COR-L47 (cell line): ENCODE measurements at regions not wholly inside any gene's neighbourhood (a gene's known extent, or its start where the extent isn't known, plus 50 kb on each side); places are given as distances from the start of the nearest gene placed in this dataset.

ENCODE experiments used
- DNase-seq: peaks from one replicate; lab custom pipeline; 2025; lab: John Stamatoyannopoulos, UW

- DNase-seq, result no peak
These were observed 185.9 kb downstream of the TRIM27 start for GRCh38 chr6:28737750-28738395.

- no peak for DNase-seq
These were observed 185.4 kb downstream of the TRIM27 start for GRCh38 chr6:28738396-28738765.

GRCh38 chr6:28741363-28741762 is 182.4 kb downstream of the TRIM27 start:
- no peak for DNase-seq

DNA sequence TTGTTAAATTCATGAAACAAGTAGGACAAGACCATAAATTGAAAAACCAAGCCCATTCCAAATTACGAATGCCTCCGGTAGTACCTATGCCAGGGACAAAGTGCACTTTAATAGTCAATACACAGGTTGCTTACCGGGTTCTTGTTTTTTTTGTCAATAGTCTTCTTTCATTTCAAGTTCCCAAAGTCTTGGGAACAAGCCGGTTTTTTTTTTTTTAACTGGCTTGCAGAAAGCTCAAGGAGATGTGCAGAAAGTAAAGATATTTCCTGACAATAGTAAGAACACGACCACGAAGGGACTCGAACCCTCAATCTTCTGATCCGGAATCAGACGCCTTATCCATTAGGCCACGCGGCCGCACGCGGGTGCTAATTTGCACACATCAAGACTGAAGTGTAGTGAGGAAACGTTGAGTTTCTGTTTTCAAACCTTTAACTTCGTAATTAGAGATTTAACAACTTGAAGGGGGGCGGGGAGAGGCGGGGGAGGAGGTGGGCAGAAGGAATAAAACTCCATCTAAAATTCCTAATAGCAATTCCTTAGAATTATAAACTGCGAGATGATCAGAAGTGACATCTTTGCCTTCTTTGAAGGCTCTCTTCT is 181.0 kb downstream of the TRIM27 start:
- peak; percentile 12 for DNase-seq

DNA sequence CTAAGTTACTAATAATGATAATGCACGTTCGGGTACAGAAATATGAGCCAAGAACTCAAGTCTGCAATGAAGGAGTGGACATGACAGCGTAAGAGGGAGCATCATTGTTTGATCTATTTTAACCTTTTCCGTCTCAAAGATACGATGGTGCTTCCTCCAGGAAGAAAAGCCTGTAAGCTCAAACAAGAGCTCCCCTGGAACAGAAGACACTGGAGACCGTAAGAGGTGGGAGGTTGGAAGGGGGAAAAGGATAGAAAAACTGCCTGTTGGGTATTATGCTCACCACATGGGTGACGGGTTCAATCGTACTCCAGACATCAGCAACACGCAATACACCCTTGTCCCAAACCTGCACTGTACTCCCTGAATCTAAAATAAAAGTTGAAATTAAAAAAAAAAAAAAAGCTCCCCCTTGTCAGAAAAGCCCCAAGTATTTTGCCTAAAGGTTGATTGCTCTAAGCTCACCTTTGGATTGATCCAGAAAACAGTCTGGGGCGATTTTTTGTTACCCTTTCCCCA is 180.5 kb downstream of the TRIM27 start:
- DNase-seq, result no peak

DNA sequence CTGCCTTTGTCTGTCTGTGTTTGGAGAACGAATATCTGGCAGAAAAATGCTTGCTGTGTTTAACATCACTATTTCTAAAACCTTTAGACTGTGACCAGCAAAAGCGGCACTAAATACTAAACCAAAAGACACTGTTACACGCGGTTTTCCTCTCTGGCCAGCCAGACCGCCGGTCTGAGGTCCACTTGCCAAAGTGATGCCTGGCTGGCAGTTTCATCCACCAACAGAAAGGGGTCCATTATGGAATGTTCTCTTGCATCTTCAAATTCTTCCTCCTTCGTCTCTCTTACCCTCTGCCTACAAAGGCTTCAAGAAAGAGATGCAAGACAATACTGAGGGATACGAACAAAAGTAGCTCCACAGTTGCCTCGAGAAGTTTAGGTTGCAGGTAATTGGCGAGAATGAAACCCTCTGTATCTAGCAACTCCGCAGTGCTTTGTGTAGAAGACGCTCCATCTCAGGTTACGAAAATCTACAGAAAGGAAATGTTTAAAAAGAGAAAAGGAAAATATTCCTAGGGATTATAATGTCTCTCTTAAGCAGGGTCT is 176.6 kb downstream of the TRIM27 start:
- no peak for DNase-seq

DNA sequence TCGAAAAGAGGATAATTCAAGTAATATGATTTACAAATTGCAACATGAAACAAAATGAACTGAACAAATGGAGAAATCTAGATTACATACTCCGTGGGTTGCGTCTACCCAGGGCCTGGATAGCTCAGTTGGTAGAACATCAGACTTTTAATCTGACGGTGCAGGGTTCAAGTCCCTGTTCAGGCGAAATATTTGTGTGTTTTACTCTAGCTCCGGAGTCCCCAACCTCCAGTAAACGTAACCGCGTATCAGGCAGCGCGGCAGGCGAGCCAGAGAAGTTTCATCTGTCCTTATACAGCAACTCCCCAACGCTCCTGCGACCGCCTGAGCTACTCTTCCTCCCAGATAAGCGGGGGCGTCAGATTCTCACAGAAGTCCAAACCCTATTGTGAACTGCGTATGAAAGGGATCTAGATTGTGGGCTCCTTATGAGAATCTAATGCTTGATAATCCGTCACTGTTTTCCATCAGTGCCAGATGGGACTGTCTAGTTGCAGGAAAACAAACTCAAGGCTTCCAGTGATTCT is 176.1 kb downstream of the TRIM27 start:
- no peak for DNase-seq

DNA sequence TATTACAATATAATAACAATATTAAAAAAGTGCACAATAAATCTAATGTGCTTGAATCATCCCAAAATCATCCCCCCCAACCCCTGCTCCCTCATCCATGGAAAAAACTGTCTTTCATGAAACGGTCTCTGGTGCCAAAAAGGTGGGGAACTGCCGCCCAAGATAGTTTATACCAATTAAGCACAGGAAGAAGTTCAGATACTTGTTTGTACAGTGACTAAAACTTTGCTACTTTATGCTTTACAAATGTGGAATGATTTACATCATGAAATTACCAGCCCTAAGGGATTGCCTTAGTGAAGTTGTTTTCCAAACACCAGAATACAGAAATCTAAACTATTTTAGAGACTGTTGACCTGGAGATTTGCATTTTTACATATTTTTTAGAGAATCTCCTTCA is 175.6 kb downstream of the TRIM27 start:
- no peak for DNase-seq

DNA sequence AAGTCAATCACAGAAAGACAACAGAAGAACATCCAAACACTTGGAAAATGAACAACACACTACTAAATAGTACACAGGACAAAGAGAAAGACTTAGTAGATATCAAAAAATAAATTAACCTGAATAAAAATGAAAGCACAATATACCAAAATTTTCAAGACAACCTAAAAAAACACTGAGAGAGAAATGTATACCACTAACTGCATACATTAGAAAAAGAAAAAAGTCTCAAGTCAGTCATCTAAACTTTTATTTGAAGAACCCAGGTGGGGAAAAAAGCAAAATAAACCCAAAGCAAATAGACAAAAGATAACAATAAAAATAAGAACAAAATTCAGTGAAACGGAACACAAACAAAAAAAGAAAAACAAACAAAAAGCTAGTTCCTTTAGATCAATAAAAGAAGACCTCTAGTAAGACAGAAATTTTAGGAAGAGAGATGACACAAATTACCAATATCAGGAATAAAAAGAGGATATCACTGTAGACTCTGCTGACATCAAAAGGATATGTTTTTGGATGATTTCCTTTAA is 172.8 kb downstream of the TRIM27 start:
- no peak for DNase-seq

GRCh38 chr6:28751514-28751913 is 172.3 kb downstream of the TRIM27 start:
- no peak for DNase-seq

- no peak for DNase-seq
These were observed 171.8 kb downstream of the TRIM27 start for GRCh38 chr6:28751963-28752350.

- no peak for DNase-seq
These were observed 166.2 kb downstream of the TRIM27 start for GRCh38 chr6:28757429-28758045.

DNA sequence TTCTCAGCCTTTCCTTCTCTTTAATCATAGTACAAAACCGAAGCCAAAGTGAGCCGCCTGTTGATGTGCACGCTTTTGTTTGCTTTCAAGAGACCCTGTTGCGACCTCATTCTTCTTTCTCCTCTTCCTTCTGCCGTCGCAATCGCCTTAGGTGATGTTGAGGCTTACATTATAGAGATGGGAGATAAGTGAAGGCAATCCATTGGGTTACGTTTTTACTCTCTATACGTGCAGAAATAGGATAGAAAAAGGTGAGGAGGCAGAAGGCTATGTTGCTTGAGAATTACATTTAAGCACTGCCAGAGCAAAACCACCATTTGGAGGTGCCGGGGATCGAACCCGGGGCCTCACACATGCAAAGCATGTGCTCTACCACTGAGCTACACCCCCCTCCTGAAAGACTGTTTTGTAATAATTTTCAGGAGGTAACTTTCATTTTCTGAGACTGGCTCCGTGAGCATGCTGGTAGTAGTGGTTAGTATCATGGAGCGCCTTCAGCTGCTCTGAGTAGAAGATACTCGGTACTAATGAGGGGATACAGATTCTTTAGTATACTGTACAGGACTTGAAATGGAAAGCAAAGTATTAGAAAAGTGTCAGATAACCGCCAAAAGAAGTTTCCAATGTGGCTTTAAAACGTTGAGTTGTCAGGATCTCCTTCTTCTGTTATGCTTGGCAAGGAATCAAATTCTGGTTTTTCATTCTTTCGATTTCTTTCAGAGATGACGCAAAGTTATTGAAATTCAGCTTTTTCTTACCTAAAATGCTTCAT is 165.6 kb downstream of the TRIM27 start:
- DNase-seq, result no peak

GRCh38 chr6:28758818-28759235 is 165.0 kb downstream of the TRIM27 start:
- DNase-seq, result no peak

DNA sequence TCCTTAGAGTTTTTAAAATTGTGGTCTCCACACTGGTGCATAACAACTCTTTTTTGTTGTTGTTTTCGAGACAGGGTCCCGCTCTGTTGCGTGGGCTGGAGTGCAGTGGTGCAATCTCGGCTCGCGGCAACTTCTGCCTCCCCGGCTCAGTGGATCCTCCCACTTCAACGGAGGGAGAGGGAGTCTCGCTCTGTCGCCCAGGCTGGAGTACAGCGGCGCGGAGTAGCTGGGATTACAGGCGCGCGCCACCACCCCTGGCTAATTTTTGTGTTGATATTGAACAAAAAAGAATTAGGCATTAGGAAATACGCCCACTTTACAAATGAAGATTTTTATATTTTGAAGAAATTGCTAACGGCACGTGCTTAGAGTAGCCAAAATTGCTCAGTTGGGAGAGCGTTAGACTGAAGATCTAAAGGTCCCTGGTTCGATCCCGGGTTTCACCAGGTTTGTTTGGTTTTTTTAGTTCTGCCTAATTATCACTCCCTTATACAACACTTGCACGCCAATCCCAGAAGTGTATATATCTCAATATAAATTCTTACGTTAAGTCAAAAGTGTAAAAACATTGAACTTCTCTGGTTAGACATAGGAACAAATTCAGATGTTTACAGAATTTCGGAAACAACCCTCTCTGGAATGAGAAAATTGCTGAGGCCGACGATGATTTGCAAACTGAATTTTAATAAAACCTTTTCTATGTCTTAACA is 159.6 kb downstream of the TRIM27 start:
- no peak for DNase-seq

DNA sequence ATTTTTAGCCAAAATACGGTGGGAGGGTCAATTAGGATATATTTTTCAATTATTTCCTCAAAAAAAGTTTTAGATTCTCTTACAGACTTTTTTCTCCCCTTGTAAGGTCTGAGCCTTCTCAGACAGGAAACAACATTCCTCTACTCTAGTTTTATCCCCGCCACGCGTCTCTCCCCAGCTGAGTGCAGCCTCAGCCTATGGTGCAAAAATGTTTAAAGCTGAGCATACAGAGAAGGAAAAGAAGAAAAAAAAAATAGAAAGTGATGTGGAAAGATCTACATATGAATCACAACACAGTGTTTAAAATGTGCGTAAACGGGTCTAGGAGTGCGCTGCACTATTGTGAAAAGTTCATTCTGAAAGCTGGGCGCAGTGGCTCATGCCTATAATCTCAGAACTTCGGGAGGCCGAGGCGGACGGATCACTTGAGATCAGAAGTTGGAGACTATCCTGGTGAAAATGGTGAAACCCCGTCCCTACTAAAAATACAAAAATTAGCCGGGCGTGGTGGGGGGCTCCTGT is 159.0 kb downstream of the TRIM27 start:
- DNase-seq, result no peak

DNA sequence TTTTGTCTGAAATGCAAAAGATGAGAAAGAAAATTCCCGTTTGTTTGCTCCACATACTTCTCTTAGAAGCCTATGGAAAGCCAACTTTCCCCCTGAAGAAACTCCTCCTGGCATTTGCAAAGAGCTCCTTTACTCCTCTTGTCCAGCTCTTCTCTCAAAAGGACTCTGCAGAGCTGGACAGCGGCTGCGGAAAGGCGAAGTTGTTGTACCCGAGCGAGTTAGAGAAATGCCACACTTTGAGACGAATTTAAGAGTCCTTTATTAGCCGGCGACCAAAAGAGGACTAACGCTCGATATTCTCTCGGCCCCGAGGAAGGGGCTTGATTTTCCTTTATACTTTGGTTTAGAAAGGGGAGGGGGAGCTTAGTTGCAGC is 157.8 kb downstream of the TRIM27 start:
- DNase-seq, result no peak

DNA sequence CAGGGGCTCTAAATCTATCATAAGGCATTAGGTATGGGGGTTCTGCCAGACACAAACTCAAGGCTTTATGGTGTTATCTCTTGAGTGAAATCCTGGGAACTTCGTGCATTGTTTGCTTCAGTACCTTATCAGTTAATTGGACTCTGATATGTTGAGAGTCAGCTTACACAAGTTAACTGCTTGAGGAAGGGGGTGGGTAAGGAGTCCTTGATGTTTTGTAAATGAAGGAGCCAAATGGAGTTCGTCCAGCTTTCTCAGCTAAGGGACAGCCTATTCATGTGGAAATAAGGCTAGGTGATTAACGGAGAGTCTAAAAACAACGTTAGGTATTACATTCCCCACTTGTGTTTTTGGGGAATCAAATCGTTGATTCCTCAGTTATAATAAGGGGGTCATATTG is 157.4 kb downstream of the TRIM27 start:
- no peak for DNase-seq

- DNase-seq, result no peak
These were observed 156.7 kb downstream of the TRIM27 start for GRCh38 chr6:28767133-28767532.

DNA sequence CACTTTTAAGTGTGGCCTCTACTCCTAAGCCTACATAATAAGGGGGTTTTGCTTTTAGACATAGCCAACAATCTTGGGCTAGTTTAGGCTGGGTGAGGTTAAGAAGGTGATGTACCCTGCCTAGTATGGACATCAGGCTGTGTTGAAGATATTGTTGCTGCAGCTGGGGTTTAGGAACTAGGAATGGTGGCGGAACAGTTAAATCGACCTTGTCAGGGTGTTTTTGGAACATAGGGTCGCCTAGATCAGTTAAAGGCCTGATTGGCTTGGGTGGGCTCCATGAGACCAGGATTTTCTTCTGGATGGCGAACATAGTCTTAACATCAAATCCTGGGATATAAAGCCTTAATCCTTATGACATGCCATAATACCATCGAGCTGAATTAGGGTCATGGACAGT is 156.1 kb downstream of the TRIM27 start:
- DNase-seq, result no peak
